Umbilical cord (tissue), 1 donor: ENCODE measurements at regions not wholly inside any gene's neighbourhood (a gene's known extent, or its start where the extent isn't known, plus 50 kb on each side); places are given as distances from the start of the nearest gene placed in this dataset.

Experiments
- DNase-seq: peaks from one replicate; pipeline ENCODE4 v3.0.0-alpha.2; 2015; ENCODE audit warnings: low spot score

- no peak for DNase-seq
Observed at GRCh38 chr4:31917334-31917733, 1197.2 kb downstream of the PCDH7 start.

DNA sequence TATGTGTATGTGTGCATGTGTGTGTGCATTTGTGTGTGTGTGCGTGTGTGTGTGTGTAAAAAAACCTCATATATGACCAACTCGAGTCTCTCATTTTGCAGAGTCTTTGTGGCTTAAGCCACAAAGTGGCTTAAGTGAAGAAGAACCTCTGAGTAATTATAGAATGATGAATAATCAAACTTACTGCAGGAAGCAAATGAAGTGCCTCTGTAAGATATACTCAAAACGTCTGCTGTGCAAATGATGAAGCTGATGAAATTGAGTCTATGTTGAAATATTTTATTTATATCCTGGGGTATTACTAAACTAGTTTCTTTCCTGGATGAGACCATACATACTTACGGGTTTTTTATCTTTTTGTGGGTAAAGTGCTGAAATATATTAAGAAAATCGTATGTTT is 1198.7 kb downstream of the PCDH7 start:
- peak; percentile 37 for DNase-seq

GRCh38 chr4:31923634-31924033 is 1203.5 kb downstream of the PCDH7 start:
- DNase-seq: no peak

- DNase-seq: no peak
Observed at GRCh38 chr4:31929676-31930345, 1209.6 kb downstream of the PCDH7 start.

GRCh38 chr4:31946456-31946855 is 1226.3 kb downstream of the PCDH7 start:
- no peak for DNase-seq

GRCh38 chr4:31947101-31947500 is 1226.9 kb downstream of the PCDH7 start:
- DNase-seq: no peak

- DNase-seq: no peak
Observed at GRCh38 chr4:31949045-31949444, 1228.9 kb downstream of the PCDH7 start.

DNA sequence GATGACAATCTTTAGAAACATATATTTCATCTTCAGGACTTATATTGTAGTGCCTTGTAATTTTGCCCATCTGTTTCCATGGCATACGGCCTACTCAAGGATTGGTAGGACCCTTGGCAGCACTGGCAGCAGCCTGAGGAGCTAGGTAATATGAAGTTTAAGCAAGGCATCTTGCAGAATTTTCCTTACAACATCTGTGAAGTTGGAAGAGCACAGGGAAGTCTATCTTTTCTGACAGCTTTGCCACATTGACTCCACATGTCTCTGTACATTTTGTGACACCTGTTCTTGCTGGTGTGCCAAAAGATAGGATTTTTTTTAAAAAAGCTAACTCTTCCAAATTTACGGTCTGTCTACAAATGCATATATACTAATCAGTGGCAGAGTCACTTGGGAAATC is 1235.2 kb downstream of the PCDH7 start:
- DNase-seq: no peak

- DNase-seq: no peak
Observed at GRCh38 chr4:31959972-31960371, 1239.8 kb downstream of the PCDH7 start.

- no peak for DNase-seq
Observed at GRCh38 chr4:31964685-31965084, 1244.5 kb downstream of the PCDH7 start.

GRCh38 chr4:31968842-31969241 is 1248.7 kb downstream of the PCDH7 start:
- DNase-seq: no peak

- DNase-seq: no peak
Observed at GRCh38 chr4:31974490-31975002, 1254.4 kb downstream of the PCDH7 start.

GRCh38 chr4:31979988-31980387 is 1259.8 kb downstream of the PCDH7 start:
- DNase-seq: no peak

- DNase-seq: peak; percentile 15
Observed at GRCh38 chr4:31983246-31983645, 1263.1 kb downstream of the PCDH7 start.

GRCh38 chr4:31983677-31984076 is 1263.5 kb downstream of the PCDH7 start:
- no peak for DNase-seq

DNA sequence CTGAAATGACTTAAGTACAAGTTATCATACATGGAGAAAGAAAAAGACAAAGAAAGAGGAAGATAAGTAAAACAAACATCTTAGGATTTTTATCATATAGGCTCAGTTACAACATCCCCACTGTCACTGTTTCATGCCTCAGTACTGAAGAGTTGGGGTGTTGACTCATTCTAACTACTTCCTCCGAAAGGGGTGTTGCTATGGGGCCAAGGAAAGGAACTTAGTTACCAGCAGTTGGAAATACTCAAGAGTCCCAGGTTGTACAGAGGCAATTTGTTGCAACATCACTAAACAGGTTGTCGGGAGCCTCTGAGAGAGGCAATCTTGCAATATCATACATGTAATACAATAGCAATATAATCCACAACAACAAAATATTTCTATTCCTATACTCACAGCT is 1264.7 kb downstream of the PCDH7 start:
- no peak for DNase-seq

DNA sequence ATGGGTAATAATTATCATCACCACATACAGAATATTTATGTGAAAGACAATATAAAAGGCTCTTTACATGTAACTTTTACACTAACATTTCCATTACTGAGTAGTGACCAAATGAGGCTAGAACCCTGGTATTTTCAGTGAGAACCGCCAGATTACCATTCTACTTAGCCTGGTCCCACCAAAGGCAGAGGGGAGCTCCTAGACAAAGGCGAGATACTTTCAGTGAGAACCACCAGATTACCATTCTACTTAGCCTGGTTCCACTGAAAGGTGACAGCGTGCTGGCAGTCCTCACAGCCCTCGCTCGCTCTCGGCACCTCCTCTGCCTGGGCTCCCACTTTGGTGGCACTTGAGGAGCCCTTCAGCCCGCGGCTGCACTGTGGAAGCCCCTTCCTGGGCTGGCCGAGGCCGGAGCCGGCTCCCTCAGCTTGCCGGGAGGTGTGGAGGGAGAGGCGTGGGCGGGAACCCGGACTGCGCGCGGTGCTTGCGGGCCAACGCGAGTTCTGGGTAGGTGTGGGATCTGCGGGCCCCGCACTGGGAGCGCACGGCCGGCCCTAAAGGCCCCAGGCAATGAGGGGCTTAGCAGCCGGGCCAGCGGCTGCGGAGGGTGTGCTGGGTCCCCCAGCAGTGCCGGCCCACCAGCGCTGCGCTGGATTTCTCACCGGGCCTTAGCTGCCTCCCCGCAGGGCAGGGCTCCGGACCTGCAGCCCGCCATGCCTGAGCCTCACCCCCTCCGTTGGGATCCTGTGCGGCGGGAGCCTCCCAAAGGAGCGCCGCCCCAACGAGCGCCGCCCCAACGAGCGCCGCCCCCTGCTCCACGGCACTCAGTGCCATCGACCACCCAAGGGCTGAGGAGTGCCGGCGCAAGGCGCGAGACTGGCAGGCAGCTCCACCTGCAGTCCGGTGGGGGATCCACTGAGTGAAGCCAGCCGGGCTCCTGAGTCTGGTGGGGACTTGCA is 1276.1 kb downstream of the PCDH7 start:
- DNase-seq: no peak

DNA sequence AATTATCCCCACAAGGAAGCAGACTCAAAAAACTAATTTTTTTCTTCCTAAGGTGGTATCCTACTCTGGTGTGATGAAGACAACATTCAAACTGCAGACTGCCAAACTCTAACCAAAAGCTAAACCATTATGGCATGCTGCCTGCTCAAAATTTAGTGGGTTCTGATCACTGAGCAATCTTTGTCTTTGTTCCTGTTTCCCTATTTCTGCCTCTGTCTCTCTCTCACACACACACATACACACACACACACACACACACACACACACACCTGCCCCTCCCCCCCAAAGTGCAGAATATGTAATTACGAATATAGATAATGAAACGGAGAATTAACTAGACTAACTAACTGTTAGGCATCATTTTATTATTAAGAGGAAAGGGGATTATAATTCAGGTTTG is 1278.6 kb downstream of the PCDH7 start:
- no peak for DNase-seq

- no peak for DNase-seq
Observed at GRCh38 chr4:31999848-32000247, 1279.7 kb downstream of the PCDH7 start.

DNA sequence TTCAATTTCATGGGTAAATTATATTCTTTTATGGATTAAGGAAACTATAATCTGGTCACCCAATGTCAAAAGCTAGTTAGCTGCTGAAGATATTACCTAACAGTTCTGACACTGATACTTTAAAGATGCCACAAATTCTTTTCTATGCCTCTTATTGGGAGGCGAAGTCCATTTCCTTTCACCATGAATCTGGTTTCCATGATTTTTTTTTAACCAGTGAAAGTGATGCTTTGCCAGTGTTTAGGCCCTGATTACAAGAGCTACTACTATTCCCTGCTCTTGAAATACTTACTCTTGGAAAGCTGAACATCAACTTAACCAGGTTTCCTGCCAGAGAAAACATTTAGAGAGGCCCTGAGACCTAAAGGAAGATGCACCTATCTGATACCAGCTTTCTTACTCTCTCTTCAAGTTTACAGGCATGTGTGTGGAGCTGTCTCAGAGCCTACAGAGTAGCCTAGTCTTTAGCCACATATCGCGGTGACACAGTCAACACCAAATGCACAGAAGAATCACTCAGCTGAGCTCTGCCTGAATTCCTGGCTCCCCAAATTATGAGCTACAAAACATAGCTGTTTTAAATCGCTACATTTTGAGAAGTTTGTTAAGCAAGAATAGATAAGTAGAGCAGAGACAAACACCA is 1280.8 kb downstream of the PCDH7 start:
- DNase-seq: no peak

DNA sequence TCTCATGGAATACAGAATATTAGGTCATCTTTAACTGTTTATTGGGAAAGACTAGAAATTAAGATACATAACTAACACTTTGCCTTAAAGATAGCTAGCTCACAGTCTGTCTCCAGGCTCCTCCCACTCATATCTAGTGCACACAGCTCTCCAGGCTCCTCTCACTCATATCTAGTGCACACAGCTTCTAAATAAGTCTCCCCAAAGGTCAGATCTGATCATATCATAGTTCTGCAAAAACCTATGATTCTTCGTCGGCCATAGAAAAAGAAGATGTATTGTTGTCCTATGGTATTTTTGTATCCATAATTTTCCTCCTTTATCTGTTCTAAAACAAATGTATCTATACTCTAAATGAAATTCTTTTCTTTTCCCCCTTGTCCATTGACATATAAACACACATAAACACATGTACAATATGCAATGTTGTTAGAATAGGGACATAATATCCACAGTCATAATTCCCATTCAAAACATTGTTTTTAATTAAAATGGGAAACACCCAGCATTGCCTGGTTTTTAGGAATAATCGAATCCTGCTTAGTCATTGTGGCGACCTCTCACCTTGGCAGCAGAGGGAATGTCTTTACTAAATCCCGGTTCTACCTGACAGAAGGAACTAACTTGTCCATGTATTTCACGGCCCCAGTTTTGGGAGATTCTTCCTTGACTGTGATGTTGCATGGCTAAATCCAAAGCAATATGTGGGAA is 1282.0 kb downstream of the PCDH7 start:
- DNase-seq: no peak

DNA sequence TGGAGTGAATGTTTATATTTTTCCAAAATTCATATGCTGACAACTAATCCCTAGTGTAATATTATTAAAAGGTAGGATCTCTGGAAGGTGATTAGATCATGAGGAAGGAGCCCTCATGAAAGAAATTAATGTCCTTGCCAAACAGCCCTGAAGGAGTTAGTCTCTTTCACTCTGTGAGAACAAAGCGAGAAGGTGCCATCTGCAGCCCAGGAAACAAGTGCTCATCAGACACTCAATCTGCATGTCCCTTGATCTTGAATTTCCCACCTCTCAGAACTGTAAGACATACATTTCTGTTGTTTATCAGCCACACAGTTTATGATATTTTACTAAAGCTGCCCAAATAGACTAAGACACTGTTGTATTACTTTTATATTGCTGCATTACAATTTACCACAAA is 1283.4 kb downstream of the PCDH7 start:
- no peak for DNase-seq
